NCI-H510A treated with DMSO at 0.1 percent for 48 hours (cell line): ENCODE measurements at regions not wholly inside any gene's neighbourhood (a gene's known extent, or its start where the extent isn't known, plus 50 kb on each side); places are given as distances from the start of the nearest gene placed in this dataset.

Experiments
- DNase-seq: peaks from one replicate; lab custom pipeline; 2025; lab: John Stamatoyannopoulos, UW

DNA sequence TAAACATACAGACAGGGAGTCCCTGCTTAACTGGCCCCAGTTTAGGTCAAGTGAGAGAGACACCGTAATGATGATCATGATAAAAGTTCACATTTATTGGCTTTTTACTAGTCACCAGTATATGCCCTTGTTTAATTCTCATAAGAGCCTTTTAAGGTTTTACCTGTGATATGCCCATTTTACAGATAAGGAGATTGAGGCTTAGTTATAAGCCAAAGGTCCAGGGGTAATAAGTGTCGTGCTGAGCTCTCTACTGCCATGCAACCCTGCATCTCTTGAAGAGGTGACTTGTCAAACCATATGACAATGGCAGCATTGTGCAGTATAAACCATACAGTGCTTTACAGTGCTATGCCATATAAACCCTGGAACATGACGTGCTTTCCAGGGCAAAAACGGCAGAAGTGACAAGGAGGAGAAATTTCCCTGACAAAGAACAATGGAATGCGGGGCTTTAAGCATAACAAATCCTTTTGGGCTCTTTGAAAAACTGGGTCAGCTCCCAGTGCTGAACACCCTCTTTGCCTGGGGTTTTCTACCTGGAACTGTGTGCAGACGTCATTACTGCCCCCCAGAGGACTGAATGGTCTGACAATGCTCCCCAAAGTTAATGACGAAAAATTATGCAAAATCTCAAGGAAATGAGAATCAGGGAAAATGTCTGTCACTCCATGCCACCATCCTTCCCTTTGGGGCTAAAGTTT is 59.7 kb upstream of the C14orf132 start:
- DNase-seq: no peak

DNA sequence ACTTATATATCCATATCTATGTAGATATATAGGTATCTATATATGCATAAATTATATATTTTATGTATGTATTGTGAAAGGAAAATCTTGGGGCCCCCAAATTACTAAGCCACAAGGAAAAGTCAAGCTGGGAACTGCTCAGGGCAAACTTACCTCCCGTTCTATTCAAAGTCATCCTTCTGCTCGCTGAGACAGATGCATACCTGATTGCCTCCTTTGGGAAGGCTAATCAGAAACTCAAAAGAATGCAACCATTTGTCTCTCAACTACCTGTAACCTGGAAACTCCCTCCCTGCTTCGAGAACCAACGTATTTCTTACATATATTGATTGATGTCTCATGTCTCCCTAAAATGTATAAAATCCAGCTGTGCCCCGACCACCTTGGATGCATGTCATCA is 58.8 kb upstream of the C14orf132 start:
- DNase-seq: no peak

DNA sequence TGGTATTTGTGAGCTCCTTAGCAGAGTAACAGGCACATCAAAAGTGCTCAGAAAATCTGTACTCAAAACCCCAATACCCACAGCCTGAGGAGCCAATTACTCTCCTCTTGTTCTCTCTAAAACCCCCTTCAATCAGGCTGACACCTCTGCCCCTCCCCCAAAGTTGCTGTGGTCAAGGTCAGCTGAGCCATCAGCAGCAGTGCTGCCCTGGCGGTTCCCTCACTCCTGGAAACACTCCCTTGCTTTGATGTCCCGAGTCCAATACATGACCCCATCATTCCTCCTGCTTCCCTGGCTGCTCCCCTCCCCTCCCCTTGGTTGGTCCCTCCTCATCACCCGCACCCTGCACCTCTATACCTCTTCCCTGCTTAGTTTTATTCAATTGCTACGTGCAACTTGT is 57.2 kb upstream of the C14orf132 start:
- peak; percentile 3 for DNase-seq

DNA sequence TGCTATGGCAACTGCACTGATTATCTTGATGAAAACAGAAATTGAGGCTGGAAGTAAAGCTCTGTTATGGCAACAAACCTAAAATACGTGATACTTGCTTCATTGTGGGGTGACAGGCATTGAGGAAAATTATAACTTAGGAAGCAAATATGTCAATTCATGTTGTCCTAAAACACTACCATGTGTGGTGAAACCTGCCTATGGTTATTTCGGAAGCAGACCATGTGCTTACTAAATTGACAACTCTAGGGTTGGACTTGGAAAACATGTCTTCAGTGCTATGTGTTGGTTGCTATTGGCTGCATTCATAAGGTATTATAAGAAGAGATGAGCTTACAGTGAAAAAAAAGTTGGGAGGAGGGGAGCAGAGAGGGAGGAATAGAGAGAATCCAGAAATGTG is 55.0 kb upstream of the C14orf132 start:
- DNase-seq: no peak
